DND-41 (cell line): ENCODE measurements at regions not wholly inside any gene's neighbourhood (a gene's known extent, or its start where the extent isn't known, plus 50 kb on each side); places are given as distances from the start of the nearest gene placed in this dataset.

ENCODE experiments used
- EZH2 ChIP-seq: IDR thresholded peaks from 3 replicates; pipeline ENCODE4 v1.6.1; 2012; ENCODE audit warnings: borderline replicate concordance, low read depth, mild to moderate bottlenecking, moderate library complexity, low read length, inconsistent platforms; ENCODE audit not compliant: severe bottlenecking
- TF ChIP-seq, protein P1 (sequence below): IDR thresholded peaks from 2 replicates; pipeline ENCODE4 v1.5.1; 2012; ENCODE audit warnings: borderline replicate concordance, low read length, moderate library complexity, mild to moderate bottlenecking; ENCODE audit not compliant: poor library complexity, severe bottlenecking; ENCODE audit errors: extremely low read depth

DNA sequence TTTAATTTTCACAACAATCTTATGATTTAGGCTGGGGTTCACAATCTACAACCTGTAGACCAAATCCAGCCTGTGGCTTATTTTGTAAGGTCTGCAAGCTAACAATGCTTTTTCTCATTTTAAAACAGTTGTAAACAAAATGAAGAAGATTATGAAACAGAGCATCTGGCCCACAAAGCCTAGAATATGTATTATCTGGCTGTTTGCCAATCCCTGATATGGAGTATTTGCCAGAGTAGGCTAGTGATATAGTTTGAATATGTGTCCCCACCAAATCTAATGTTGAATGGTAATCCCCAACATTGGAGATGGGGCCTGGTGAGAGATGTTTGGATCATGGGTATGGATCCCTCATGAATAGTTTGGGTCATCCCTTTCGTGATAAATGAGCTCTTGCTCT is 201.8 kb downstream of the DHX35 start:
- TF ChIP-seq, protein P1, sequence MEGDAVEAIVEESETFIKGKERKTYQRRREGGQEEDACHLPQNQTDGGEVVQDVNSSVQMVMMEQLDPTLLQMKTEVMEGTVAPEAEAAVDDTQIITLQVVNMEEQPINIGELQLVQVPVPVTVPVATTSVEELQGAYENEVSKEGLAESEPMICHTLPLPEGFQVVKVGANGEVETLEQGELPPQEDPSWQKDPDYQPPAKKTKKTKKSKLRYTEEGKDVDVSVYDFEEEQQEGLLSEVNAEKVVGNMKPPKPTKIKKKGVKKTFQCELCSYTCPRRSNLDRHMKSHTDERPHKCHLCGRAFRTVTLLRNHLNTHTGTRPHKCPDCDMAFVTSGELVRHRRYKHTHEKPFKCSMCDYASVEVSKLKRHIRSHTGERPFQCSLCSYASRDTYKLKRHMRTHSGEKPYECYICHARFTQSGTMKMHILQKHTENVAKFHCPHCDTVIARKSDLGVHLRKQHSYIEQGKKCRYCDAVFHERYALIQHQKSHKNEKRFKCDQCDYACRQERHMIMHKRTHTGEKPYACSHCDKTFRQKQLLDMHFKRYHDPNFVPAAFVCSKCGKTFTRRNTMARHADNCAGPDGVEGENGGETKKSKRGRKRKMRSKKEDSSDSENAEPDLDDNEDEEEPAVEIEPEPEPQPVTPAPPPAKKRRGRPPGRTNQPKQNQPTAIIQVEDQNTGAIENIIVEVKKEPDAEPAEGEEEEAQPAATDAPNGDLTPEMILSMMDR = no peak
- TF ChIP-seq EZH2 = no peak
